ENCODE measurements at regions not wholly inside any gene's neighbourhood (a gene's known extent, or its start where the extent isn't known, plus 50 kb on each side); places are given as distances from the start of the nearest gene placed in this dataset.

- Mint-ChIP-seq H3K9me3 (ENCODE audit: unreplicated experiment) (no peaks in the 10 kb centered on the region), H3K36me3 (ENCODE audit: insufficient read depth, unreplicated experiment) (peaks cover 5% of the 10 kb centered on the region), H3K4me1 (ENCODE audit: insufficient read depth, unreplicated experiment) (no peaks in the 10 kb centered on the region), H3K27ac (ENCODE audit: low read depth, unreplicated experiment) (no peak overlapping the region), H3K4me3 (ENCODE audit: unreplicated experiment) (no peak overlapping the region), H3K27me3 (ENCODE audit: insufficient read depth, unreplicated experiment) (peaks cover 96% of the 10 kb centered on the region)
- no TSS peak for BruUV-seq (replicated peaks)
- ChIA-PET POLR2A (no interaction called here), CTCF (no interaction called here)
- DNase-seq (ENCODE audit: unreplicated experiment): no peak
- TF ChIP-seq, protein P1, sequence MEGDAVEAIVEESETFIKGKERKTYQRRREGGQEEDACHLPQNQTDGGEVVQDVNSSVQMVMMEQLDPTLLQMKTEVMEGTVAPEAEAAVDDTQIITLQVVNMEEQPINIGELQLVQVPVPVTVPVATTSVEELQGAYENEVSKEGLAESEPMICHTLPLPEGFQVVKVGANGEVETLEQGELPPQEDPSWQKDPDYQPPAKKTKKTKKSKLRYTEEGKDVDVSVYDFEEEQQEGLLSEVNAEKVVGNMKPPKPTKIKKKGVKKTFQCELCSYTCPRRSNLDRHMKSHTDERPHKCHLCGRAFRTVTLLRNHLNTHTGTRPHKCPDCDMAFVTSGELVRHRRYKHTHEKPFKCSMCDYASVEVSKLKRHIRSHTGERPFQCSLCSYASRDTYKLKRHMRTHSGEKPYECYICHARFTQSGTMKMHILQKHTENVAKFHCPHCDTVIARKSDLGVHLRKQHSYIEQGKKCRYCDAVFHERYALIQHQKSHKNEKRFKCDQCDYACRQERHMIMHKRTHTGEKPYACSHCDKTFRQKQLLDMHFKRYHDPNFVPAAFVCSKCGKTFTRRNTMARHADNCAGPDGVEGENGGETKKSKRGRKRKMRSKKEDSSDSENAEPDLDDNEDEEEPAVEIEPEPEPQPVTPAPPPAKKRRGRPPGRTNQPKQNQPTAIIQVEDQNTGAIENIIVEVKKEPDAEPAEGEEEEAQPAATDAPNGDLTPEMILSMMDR (IDR thresholded peaks at IDR 0.05; ENCODE audit: unreplicated experiment): no peak
- intact Hi-C loops (cut with micrococcal nuclease): no loop called here
These were observed 346.3 kb upstream of the UMPS start for GRCh38 chr3:124383846-124384466.

DNA sequence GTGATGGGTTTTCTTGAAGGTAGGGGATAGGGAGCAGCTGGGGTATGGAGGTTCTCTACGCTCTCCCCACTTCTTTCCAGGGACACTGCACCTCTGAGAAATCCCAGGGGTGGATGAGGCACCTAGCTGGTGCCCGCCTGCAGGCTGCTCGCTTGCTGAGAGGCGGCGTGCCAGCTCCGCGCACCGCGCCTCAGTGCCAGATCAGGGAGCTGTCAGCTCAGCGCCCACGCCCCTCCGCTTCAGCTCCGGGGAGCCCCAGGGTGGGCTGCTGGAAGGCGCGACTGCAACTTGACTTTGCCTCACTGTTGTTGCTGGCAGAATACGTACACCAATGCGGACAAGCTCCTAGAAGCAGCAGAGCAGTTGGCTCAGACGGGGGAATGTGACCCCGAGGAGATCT, 345.7 kb upstream of the UMPS start:
- POLR2A ChIA-PET: no interaction called here
- Mint-ChIP-seq H3K4me1 (ENCODE audit: insufficient read depth, unreplicated experiment) (no peaks in the 10 kb centered on the region), H3K27me3 (ENCODE audit: insufficient read depth, unreplicated experiment) (peaks cover 96% of the 10 kb centered on the region), H3K9me3 (ENCODE audit: unreplicated experiment) (no peaks in the 10 kb centered on the region), H3K27ac (ENCODE audit: low read depth, unreplicated experiment) (no peak overlapping the region), H3K4me3 (ENCODE audit: unreplicated experiment) (no peak overlapping the region), H3K36me3 (ENCODE audit: insufficient read depth, unreplicated experiment) (peaks cover 5% of the 10 kb centered on the region)
- no TSS peak for BruUV-seq (replicated peaks)
- CTCF ChIA-PET: no interaction called here
- no peak for DNase-seq (ENCODE audit: unreplicated experiment)
- TF ChIP-seq, protein P1 (IDR thresholded peaks at IDR 0.05; ENCODE audit: unreplicated experiment): no peak
- intact Hi-C loops (cut with micrococcal nuclease): no loop called here

GRCh38 chr3:124385996-124386395, 344.3 kb upstream of the UMPS start:
- peaks cover 96% of the 10 kb centered on the region for H3K27me3 Mint-ChIP-seq (ENCODE audit: insufficient read depth, unreplicated experiment)
- ChIA-PET CTCF (interaction anchor here (0.6 kb wide), 1 partner anchor 1056 kb away, joined by 4 read pairs; no protein-coding TSS in a partner anchor), POLR2A (no interaction called here)
- H3K9me3 Mint-ChIP-seq (ENCODE audit: unreplicated experiment): no peaks in the 10 kb centered on the region
- no TSS peak for BruUV-seq (replicated peaks)
- H3K4me3 Mint-ChIP-seq (ENCODE audit: unreplicated experiment): no peak overlapping the region
- no peaks in the 10 kb centered on the region for H3K4me1 Mint-ChIP-seq (ENCODE audit: insufficient read depth, unreplicated experiment)
- TF ChIP-seq, protein P1 (IDR thresholded peaks at IDR 0.05; ENCODE audit: unreplicated experiment): no peak
- no peak for DNase-seq (ENCODE audit: unreplicated experiment)
- peaks cover 5% of the 10 kb centered on the region for H3K36me3 Mint-ChIP-seq (ENCODE audit: insufficient read depth, unreplicated experiment)
- intact Hi-C loops (cut with micrococcal nuclease): no loop called here
- H3K27ac Mint-ChIP-seq (ENCODE audit: low read depth, unreplicated experiment): no peak overlapping the region

GRCh38 chr3:124386996-124387595, 343.2 kb upstream of the UMPS start:
- no peak for DNase-seq (ENCODE audit: unreplicated experiment)
- Mint-ChIP-seq H3K27me3 (ENCODE audit: insufficient read depth, unreplicated experiment) (peaks cover 96% of the 10 kb centered on the region), H3K27ac (ENCODE audit: low read depth, unreplicated experiment) (no peak overlapping the region), H3K4me1 (ENCODE audit: insufficient read depth, unreplicated experiment) (no peaks in the 10 kb centered on the region), H3K36me3 (ENCODE audit: insufficient read depth, unreplicated experiment) (peaks cover 5% of the 10 kb centered on the region), H3K4me3 (ENCODE audit: unreplicated experiment) (no peak overlapping the region), H3K9me3 (ENCODE audit: unreplicated experiment) (no peaks in the 10 kb centered on the region)
- BruUV-seq (replicated peaks): no TSS peak
- intact Hi-C loops (cut with micrococcal nuclease): no loop called here
- TF ChIP-seq, protein P1 (IDR thresholded peaks at IDR 0.05; ENCODE audit: unreplicated experiment): no peak
- POLR2A ChIA-PET: interaction anchor here (0.6 kb wide), 1 partner anchor 349 kb away, joined by 3 read pairs; no protein-coding TSS in a partner anchor
- CTCF ChIA-PET: interaction anchor here (0.6 to 0.8 kb wide), 2 partner anchors 36 to 1057 kb away, joined by 3 to 4 read pairs; no protein-coding TSS in a partner anchor

Data from MCF 10A (cell line).